HG03520 (cell line): ENCODE measurements at regions not wholly inside any gene's neighbourhood (a gene's known extent, or its start where the extent isn't known, plus 50 kb on each side); places are given as distances from the start of the nearest gene placed in this dataset.
"Not testable (repeated sequence)": the region's sequence is repeated elsewhere in the genome, so short reads cannot be mapped to it uniquely, and the experiment has no call there.

Source experiments
- ATAC-seq: cut with Tn5 transposase; IDR thresholded peaks from one replicate; pipeline ENCODE4 v1.9.1; 2021; ENCODE audit warnings: mild to moderate bottlenecking, moderate library complexity; ENCODE audit not compliant: unreplicated experiment

GRCh38 chr2:76073992-76074604, 363.4 kb upstream of the GCFC2 start:
- ATAC-seq = no peak

- no peak for ATAC-seq
These were observed 339.5 kb upstream of the GCFC2 start for GRCh38 chr2:76050196-76050595.

GRCh38 chr2:76044701-76045100, 334.0 kb upstream of the GCFC2 start:
- no peak for ATAC-seq

- ATAC-seq = no peak
These were observed 328.8 kb upstream of the GCFC2 start for GRCh38 chr2:76039505-76039904.

GRCh38 chr2:76027761-76028160, 317.0 kb upstream of the GCFC2 start:
- no peak for ATAC-seq

GRCh38 chr2:76019128-76019527, 308.4 kb upstream of the GCFC2 start:
- no peak for ATAC-seq

- ATAC-seq = no peak
These were observed 298.8 kb upstream of the GCFC2 start for GRCh38 chr2:76009484-76009883.

- peak; percentile 67 for ATAC-seq
These were observed 297.4 kb upstream of the GCFC2 start for GRCh38 chr2:76008001-76008702.

- no peak for ATAC-seq
These were observed 289.7 kb upstream of the GCFC2 start for GRCh38 chr2:76000425-76000824.

- no peak for ATAC-seq
These were observed 287.7 kb upstream of the GCFC2 start for GRCh38 chr2:75998451-75998850.

GRCh38 chr2:75994759-75995158, 284.0 kb upstream of the GCFC2 start:
- no peak for ATAC-seq

GRCh38 chr2:75988622-75989021, 277.9 kb upstream of the GCFC2 start:
- not testable (repeated sequence) for ATAC-seq

GRCh38 chr2:75986617-75987016, 275.9 kb upstream of the GCFC2 start:
- ATAC-seq = no peak

- no peak for ATAC-seq
These were observed 272.0 kb upstream of the GCFC2 start for GRCh38 chr2:75982719-75983118.

GRCh38 chr2:75964646-75965045, 253.9 kb upstream of the GCFC2 start:
- no peak for ATAC-seq

GRCh38 chr2:75960472-75961009, 249.8 kb upstream of the GCFC2 start:
- no peak for ATAC-seq

GRCh38 chr2:75959724-75960471, 249.2 kb upstream of the GCFC2 start:
- ATAC-seq = no peak

- ATAC-seq = no peak
These were observed 244.0 kb upstream of the GCFC2 start for GRCh38 chr2:75954761-75955160.

GRCh38 chr2:75952173-75952572, 241.5 kb upstream of the GCFC2 start:
- ATAC-seq = no peak

GRCh38 chr2:75949385-75950030, 238.8 kb upstream of the GCFC2 start:
- no peak for ATAC-seq

- ATAC-seq = no peak
These were observed 225.6 kb upstream of the GCFC2 start for GRCh38 chr2:75936311-75936710.
